SU-DHL-6 (cell line): ENCODE measurements at regions not wholly inside any gene's neighbourhood (a gene's known extent, or its start where the extent isn't known, plus 50 kb on each side); places are given as distances from the start of the nearest gene placed in this dataset.

ENCODE experiments used
- H2AFZ ChIP-seq: fragments of 200-600 bp; sonication (generic); 2 replicates; pipeline ENCODE4 v1.6.1; 2014; ENCODE audit warnings: low read depth, mild to moderate bottlenecking, moderate library complexity, mixed read lengths, antibody characterized with exemption, low read length; ENCODE audit not compliant: severe bottlenecking
- H3F3A ChIP-seq: fragments of 200-600 bp; shearing (Covaris generic); 2 replicates; pipeline ENCODE4 v1.6.0; 2016; ENCODE audit warnings: antibody characterized with exemption, mild to moderate bottlenecking; ENCODE audit not compliant: insufficient read depth
- H3K27ac ChIP-seq: fragments of 200-600 bp; sonication (generic); 2 replicates; pipeline ENCODE4 v1.5.1; 2016; ENCODE audit warnings: low read depth, mild to moderate bottlenecking, low read length, moderate library complexity, mixed read lengths
- H3K27me3 ChIP-seq: fragments of 200-600 bp; sonication (generic), shearing (Covaris generic); 2 replicates; pipeline ENCODE4 v1.6.0; 2014; ENCODE audit warnings: mild to moderate bottlenecking, low read length
- H3K36me3 ChIP-seq: fragments of 200-600 bp; sonication (generic); 2 replicates; pipeline ENCODE4 v1.6.1; 2014; ENCODE audit warnings: mild to moderate bottlenecking, low read length, mixed read lengths
- H3K4me2 ChIP-seq: fragments of 300-600, 200-600 bp; shearing (Covaris generic), sonication (generic); 2 replicates; pipeline ENCODE4 v1.6.0; 2014; ENCODE audit warnings: low read length, low read depth, mild to moderate bottlenecking; ENCODE audit not compliant: poor library complexity, severe bottlenecking
- H3K4me3 ChIP-seq: fragments of 200-600 bp; sonication (generic); 2 replicates; pipeline ENCODE4 v1.5.1; 2014; ENCODE audit warnings: antibody characterized with exemption, low read length, mild to moderate bottlenecking, mixed read lengths; ENCODE audit not compliant: insufficient read depth, poor library complexity, severe bottlenecking
- H3K79me2 ChIP-seq: fragments of 200-600 bp; sonication (generic); 2 replicates; pipeline ENCODE4 v1.6.1; 2014; ENCODE audit warnings: mild to moderate bottlenecking, low read length, moderate library complexity; ENCODE audit not compliant: insufficient read depth
- H3K9ac ChIP-seq: fragments of 200-600 bp; sonication (generic); 2 replicates; pipeline ENCODE4 v1.7.0; 2014; ENCODE audit warnings: mild to moderate bottlenecking, low read length
- H3K9me2 ChIP-seq: fragments of 200-600 bp; sonication (generic); replicated peaks from 2 replicates; pipeline ENCODE4 v1.6.1; 2014; ENCODE audit warnings: low read length; ENCODE audit not compliant: insufficient read depth
- H3K9me3 ChIP-seq: fragments of 200-600 bp; sonication (generic); 2 replicates; pipeline ENCODE4 v1.6.1; 2014; ENCODE audit warnings: low read length, mixed read lengths; ENCODE audit not compliant: insufficient read depth
- H4K20me1 ChIP-seq: fragments of 200-600 bp; sonication (generic); 2 replicates; pipeline ENCODE4 v1.6.1; 2014; ENCODE audit warnings: low read depth, mild to moderate bottlenecking, antibody characterized with exemption, low read length, moderate library complexity, mixed read lengths
- EZH2phosphoT487 ChIP-seq: fragments of 200-600 bp; sonication (generic), shearing (Covaris generic); conservative IDR thresholded peaks from 2 replicates; pipeline ENCODE4 v1.6.1; 2018; ENCODE audit warnings: mild to moderate bottlenecking, antibody characterized with exemption, low read length, moderate library complexity, mixed read lengths
- TF ChIP-seq, protein P1 (sequence below): fragments of 200-600 bp; sonication (generic); IDR thresholded peaks from one replicate; pipeline ENCODE4 v1.5.1; 2017; ENCODE audit warnings: antibody characterized with exemption, mild to moderate bottlenecking, low read length, moderate library complexity; ENCODE audit not compliant: insufficient read depth, poor library complexity, severe bottlenecking

DNA sequence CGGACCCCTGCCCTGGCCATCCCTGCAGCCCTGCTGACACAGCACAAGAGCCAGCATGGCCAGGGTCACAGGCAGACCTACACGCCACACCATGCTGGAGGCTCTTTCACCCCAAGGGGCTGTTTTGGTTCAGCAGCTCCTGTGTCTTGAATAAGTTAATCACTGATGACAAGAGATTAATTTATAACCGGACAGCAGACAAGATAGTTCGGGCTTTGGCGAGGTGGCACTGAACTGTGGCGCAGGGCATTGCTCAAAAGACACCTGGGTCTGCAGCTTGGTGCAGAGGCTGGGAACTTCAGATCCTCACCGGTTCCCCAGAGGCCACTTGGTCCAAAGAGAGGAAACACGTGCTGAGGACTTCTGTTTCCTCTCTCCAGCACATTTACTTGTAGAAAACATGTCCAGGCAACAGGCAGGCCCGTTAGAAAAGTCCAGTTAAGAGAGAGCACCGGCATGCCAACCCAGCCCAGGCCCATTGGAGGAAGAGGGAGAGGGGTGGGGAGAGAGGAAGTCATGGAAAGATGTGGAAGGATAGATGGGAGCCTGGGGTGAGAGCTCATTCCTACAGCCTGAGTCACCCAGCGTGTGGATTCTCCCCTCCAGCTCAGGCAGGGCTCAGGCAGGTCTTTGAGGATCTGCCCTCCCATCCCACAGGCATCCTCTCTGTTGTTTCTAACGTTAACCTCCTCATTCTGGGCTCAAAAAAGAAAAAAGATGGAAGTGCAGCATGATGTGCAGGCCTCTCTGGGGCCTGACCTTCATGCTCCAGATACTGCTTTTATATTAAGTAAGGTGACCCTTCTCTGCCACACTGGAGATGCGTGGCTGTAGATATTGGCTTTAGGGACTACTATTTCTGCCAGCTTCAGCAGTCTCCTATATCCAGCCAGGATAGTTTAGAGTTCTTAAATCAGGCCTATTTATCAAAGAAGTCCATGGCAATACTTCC is 80.0 kb upstream of the HNF1B start:
- Histone ChIP-seq H3K79me2 (no peaks in the 10 kb centered on the region), H2AFZ (no peak overlapping the region), H3K27me3 (no peaks in the 10 kb centered on the region), H3K9ac (peak overlapping the region; percentile 21; the same call in 1 of the 2 replicates), H3K36me3 (no peaks in the 10 kb centered on the region), H3K4me3 (no peak overlapping the region), H4K20me1 (no peaks in the 10 kb centered on the region), H3K9me2 (no peaks in the 10 kb centered on the region), H3F3A (peaks cover 22% of the 10 kb centered on the region), H3K27ac (peak overlapping the region; percentile 77), H3K9me3 (no peaks in the 10 kb centered on the region), H3K4me2 (peak overlapping the region; percentile 22)
- TF ChIP-seq, protein P1, sequence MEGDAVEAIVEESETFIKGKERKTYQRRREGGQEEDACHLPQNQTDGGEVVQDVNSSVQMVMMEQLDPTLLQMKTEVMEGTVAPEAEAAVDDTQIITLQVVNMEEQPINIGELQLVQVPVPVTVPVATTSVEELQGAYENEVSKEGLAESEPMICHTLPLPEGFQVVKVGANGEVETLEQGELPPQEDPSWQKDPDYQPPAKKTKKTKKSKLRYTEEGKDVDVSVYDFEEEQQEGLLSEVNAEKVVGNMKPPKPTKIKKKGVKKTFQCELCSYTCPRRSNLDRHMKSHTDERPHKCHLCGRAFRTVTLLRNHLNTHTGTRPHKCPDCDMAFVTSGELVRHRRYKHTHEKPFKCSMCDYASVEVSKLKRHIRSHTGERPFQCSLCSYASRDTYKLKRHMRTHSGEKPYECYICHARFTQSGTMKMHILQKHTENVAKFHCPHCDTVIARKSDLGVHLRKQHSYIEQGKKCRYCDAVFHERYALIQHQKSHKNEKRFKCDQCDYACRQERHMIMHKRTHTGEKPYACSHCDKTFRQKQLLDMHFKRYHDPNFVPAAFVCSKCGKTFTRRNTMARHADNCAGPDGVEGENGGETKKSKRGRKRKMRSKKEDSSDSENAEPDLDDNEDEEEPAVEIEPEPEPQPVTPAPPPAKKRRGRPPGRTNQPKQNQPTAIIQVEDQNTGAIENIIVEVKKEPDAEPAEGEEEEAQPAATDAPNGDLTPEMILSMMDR, result no peak
- TF ChIP-seq EZH2phosphoT487, result no peak

DNA sequence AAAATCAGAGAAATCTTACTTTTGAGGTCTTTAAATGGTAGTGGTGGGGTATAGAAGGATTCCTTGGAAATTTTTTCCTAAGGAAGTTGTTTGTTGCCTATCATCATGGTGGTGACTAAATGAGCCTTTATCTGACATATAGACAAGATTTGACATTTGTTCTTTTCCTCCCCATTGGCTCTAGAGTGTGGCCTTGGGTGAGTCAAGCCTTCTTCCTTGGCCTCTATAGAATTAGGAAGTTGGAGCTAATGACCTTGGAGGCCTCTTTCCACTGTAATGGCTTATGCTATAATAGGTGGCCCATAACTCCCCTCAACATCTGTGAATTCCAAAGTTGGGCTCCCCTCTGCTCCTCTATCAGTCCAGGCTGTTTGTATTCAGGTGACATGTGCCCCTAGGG is 79.1 kb upstream of the HNF1B start:
- Histone ChIP-seq H3K36me3 (no peaks in the 10 kb centered on the region), H3K4me2 (peak overlapping the region; percentile 22), H3K27me3 (no peaks in the 10 kb centered on the region), H3K27ac (peak overlapping the region; percentile 77), H3K9me3 (no peaks in the 10 kb centered on the region), H3K79me2 (no peaks in the 10 kb centered on the region), H3K9me2 (no peaks in the 10 kb centered on the region), H3K9ac (no peak overlapping the region), H4K20me1 (no peaks in the 10 kb centered on the region), H2AFZ (no peak overlapping the region), H3F3A (peaks cover 18% of the 10 kb centered on the region), H3K4me3 (no peak overlapping the region)
- no peak for TF ChIP-seq EZH2phosphoT487
- TF ChIP-seq, protein P1, result no peak

GRCh38 chr17:37820995-37821713 is 76.3 kb upstream of the HNF1B start:
- H3K36me3 ChIP-seq, result no peaks in the 10 kb centered on the region

More at GRCh38 chr17:37820995-37821713, 76.3 kb upstream of the HNF1B start:
- Histone ChIP-seq H3K9me3 (no peaks in the 10 kb centered on the region), H3K4me2 (peak overlapping the region; percentile 60), H4K20me1 (no peaks in the 10 kb centered on the region), H3K9ac (peak overlapping the region; percentile 40; the same call in 1 of the 2 replicates), H3K4me3 (no peak overlapping the region), H2AFZ (no peak overlapping the region), H3K27me3 (no peaks in the 10 kb centered on the region), H3K27ac (peak overlapping the region; percentile 87), H3K79me2 (no peaks in the 10 kb centered on the region), H3F3A (peaks cover 16% of the 10 kb centered on the region), H3K9me2 (no peaks in the 10 kb centered on the region)
- TF ChIP-seq EZH2phosphoT487, result no peak
- TF ChIP-seq, protein P1, result no peak
